ENCODE measurements at regions not wholly inside any gene's neighbourhood (a gene's known extent, or its start where the extent isn't known, plus 50 kb on each side); places are given as distances from the start of the nearest gene placed in this dataset.
A peak's percentile ranks its signal among the peaks of the same experiment; 100 is the strongest.

- no peak for DNase-seq (ENCODE audit: low spot score)
Measured at GRCh38 chr7:155138204-155138603, 68.1 kb downstream of the HTR5A start.

DNA sequence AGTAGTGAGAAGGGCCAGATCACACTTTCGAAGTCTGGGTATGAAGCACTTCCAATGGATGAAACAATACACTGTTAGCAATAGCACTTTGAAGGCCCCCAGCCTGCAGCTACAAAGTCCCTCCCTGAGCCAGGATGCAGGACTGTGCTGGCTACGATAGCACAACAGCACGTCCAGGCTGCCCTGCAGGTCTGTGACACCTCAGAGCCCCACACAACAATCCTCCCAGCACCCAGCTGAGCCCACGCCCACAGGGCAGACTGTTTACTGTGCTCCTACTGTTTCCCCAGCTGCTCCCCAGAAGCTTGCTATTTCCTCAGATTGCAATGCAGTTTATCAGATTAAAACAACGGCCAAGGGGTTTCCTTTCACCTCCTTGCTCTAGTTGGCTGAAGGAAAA lies 71.4 kb downstream of the HTR5A start:
- no peak for DNase-seq (ENCODE audit: low spot score)

DNA sequence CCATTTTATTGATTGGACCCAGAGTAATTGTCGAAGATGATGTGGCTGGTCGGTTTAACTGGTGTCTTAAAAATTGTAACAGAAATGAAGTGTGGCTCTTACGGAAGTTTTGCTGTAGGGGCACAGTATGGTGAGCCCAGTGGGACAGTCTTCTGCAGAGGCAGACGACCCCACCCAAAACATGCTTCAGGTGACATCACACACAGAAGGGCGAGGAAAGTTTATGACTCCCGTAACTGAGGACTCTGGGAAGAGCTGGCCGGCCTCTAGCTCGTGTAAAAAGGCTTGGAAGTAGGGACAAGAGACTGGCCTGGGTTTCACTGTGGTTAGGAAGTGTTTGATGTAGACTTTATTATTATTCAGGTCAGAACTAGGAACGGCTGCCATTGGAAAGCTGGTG lies 73.3 kb downstream of the HTR5A start:
- no peak for DNase-seq (ENCODE audit: low spot score)

GRCh38 chr7:155144371-155144770 lies 74.2 kb downstream of the HTR5A start:
- DNase-seq (ENCODE audit: low spot score): no peak

- DNase-seq (ENCODE audit: low spot score): no peak
Measured at GRCh38 chr7:155145477-155146255, 75.5 kb downstream of the HTR5A start.

DNA sequence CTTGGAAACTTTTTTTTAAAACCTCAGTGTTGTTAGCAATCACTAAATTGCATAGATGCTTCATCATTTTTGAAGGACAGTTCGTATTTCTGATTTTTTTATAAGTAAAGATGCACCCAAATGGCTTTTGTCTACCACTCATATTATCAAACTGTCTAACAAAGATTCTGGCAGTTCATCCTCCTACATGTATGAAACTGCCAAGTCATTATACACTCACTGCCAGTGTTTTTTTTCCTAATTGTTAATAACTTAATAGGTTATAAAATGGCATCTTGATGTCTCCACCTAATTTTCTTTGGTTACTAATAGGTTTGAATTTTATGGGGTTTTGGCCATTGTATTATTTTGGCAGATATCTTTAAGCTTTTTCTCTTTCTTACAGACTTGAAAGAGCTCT lies 77.0 kb downstream of the HTR5A start:
- no peak for DNase-seq (ENCODE audit: low spot score)

- DNase-seq (ENCODE audit: low spot score): no peak
Measured at GRCh38 chr7:155147624-155148023, 77.5 kb downstream of the HTR5A start.

DNA sequence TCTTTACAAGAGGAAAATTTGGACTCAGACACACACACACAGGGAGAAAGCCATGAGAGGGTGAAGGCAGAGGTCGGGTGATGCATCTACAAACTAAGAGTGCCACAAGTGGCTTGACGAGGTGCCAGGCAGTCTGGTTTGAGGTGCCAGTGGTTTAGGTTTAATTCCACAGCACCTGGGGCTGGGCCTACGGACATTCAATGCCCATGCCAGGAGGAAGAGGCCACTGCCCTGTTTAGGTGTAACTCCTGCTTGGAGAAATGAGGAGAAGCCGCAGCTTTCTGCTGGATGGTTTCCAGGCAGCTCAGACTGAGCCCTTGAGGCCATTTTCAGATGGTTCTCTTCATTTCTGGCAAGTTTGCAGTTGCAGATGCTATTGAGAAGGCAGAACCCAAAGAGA lies 83.6 kb downstream of the HTR5A start:
- no peak for DNase-seq (ENCODE audit: low spot score)

- DNase-seq (ENCODE audit: low spot score): no peak
Measured at GRCh38 chr7:155154586-155154985, 84.5 kb downstream of the HTR5A start.

GRCh38 chr7:155161690-155162089 lies 91.6 kb downstream of the HTR5A start:
- DNase-seq (ENCODE audit: low spot score): no peak

GRCh38 chr7:155162422-155162821 lies 92.3 kb downstream of the HTR5A start:
- DNase-seq (ENCODE audit: low spot score): no peak

GRCh38 chr7:155163696-155164095 lies 93.6 kb downstream of the HTR5A start:
- DNase-seq (ENCODE audit: low spot score): no peak

GRCh38 chr7:155164316-155164715 lies 94.2 kb downstream of the HTR5A start:
- DNase-seq (ENCODE audit: low spot score): no peak

GRCh38 chr7:155166108-155166507 lies 96.0 kb downstream of the HTR5A start:
- DNase-seq (ENCODE audit: low spot score): no peak

- DNase-seq (ENCODE audit: low spot score): peak; percentile 91
Measured at GRCh38 chr7:155166673-155167370, 96.7 kb downstream of the HTR5A start.

GRCh38 chr7:155167706-155168365 lies 97.7 kb downstream of the HTR5A start:
- DNase-seq (ENCODE audit: low spot score): no peak

DNA sequence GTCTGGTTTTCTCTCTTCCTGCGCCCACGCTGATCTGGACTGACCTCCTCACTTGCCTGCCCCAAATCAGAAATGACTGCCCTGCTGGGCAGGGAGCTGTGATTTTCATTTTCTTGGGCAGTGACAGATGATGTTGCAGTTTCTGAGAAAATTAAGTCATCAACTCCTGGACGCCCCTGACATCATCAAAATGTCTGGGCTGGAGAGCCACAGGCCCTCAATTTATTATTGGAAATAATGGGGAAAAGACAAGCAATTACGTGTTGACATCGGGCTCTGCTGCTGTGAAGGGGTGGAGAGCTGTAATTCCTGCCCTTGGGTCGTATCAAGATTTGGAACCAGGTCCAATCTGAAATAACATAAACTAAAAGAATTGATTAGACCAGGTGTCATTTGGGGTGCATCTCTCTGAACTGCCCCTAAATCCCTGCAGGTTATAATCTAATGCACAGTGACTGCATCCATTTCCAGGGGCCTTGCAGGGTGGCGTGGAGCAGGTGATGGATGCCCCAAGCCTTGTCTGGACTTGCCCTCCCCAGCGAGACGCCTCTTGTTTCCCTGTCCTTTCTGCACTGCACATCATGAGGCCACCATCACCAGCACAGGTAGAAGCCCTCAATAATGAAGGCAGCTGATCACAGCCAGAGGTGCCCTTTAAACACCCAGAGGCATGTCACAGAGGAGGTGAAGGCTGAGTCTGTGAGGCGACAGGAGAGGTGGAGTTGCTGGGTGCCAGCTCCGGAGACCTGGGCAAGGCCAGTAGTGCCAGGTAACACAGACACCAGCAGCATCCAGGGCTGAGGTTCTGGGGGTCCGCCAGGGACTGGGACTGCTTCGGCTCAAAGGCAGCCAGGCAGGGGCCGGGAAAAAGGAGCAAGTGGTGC lies 98.7 kb downstream of the HTR5A start:
- DNase-seq (ENCODE audit: low spot score): no peak

DNA sequence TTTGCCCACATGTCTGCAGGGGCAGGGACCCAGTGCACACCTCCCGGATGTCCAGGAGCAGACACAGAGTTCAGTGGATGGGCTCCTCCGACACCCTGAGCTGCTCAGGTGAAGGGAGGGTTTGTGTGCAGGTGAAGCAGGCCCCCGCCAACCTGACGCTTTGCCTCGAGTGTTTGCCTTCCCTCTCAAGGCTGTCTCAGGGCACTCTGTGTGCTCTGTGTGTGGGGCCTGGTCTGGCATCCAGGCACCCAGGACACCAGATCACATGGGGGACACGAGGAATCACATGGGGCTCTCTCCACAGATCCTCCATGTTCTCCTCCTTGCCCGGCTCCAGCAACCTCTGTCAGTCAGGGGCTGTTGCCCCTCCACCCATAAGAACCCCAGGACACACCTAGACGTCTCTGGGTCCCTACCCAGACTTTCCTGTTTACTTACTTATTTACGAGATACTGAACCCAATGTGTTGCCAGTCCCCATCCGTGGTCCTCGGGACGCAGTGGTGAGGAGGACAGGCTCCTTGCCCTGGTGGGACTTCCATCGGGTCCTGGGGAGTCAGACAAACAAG lies 99.5 kb downstream of the HTR5A start:
- DNase-seq (ENCODE audit: low spot score): no peak

- no peak for DNase-seq (ENCODE audit: low spot score)
Measured at GRCh38 chr7:155170331-155170730, 100.2 kb downstream of the HTR5A start.

DNA sequence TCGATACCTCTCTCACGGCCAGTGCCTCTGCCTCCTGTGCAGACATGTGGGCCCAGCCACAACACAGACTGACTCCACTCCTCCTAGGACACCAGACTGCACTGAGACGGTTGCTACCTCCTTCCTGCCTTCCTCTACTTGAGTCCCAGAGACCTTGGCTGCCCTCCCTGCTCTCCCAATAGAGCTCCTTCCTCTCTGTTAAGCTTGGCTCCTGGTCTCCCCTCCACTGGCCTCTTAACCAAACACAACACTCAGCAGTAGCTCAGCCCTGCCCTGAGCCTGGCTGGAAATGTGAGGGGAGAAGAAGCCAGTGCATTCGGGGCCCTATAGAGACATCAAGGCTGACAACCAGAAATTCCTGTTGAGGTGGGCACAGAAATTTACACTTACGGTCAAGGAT lies 102.0 kb downstream of the HTR5A start:
- no peak for DNase-seq (ENCODE audit: low spot score)

DNA sequence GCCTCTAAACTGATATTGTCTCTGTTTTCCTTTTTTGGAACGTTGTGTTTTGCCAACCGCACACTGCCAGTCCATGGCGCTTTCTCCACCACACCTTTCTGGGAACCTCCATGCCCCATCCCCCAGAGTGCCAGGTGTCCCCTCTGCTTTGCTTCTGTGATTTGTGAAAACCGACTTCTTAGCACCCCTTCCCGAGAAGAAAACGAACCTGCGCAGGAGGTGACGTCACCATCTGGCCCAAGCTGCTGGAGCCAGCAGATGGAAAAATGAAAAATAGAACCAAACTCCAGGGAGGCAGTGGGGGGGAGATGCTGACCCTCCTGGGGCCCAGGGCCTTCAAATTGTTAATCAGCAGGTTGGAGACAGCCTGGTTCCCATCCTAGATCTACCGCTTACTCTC lies 103.8 kb downstream of the HTR5A start:
- DNase-seq (ENCODE audit: low spot score): no peak

DNA sequence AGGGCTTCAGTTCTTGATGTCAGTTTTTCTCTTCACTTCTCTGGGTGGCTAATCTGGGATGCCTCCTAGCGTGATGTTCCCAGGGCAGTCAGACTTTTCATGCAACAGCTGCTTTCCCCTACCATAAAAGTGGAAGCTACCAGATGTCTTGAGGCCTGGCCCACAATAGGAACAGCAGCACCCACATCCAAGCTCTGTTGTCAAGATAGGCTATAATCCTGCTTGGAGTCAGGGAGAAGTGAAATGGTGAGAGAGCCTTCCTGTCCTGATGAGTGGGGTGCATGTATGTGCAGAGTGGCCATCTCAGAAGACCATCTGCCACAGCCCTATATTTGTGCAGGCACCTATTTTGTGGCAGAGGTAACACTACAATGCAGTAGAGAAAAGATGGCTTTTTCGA lies 108.0 kb downstream of the HTR5A start:
- no peak for DNase-seq (ENCODE audit: low spot score)
